ENCODE measurements at regions not wholly inside any gene's neighbourhood (a gene's known extent, or its start where the extent isn't known, plus 50 kb on each side); places are given as distances from the start of the nearest gene placed in this dataset.

GRCh38 chr5:157993201-157993600 lies 134.3 kb upstream of the CLINT1 start:
- no peak for DNase-seq (ENCODE audit: low read depth)
- no peak overlapping the region for H3K4me3 ChIP-seq (ENCODE audit: low read depth, low read length)
- no peak for TF ChIP-seq CTCF (IDR thresholded peaks at IDR 0.05; ENCODE audit: low read depth, low read length, missing control alignments)

- no peak for TF ChIP-seq CTCF (IDR thresholded peaks at IDR 0.05; ENCODE audit: low read depth, low read length, missing control alignments)
These were observed 131.7 kb upstream of the CLINT1 start for GRCh38 chr5:157990583-157991181.

GRCh38 chr5:157989296-157989695 lies 130.4 kb upstream of the CLINT1 start:
- no peak overlapping the region for H3K4me3 ChIP-seq (ENCODE audit: low read depth, low read length)
- TF ChIP-seq CTCF (IDR thresholded peaks at IDR 0.05; ENCODE audit: low read depth, low read length, missing control alignments), result no peak
- DNase-seq (ENCODE audit: low read depth), result no peak

More at GRCh38 chr5:157990583-157991181, 131.7 kb upstream of the CLINT1 start:
- no peak for DNase-seq (ENCODE audit: low read depth)
- no peak overlapping the region for H3K4me3 ChIP-seq (ENCODE audit: low read depth, low read length)

GRCh38 chr5:157987259-157987658 lies 128.3 kb upstream of the CLINT1 start:
- no peak for DNase-seq (ENCODE audit: low read depth)

GRCh38 chr5:157986431-157986990 lies 127.6 kb upstream of the CLINT1 start:
- DNase-seq (ENCODE audit: low read depth), result no peak
- no peak overlapping the region for H3K4me3 ChIP-seq (ENCODE audit: low read depth, low read length)
- no peak for TF ChIP-seq CTCF (IDR thresholded peaks at IDR 0.05; ENCODE audit: low read depth, low read length, missing control alignments)

More at GRCh38 chr5:157987259-157987658, 128.3 kb upstream of the CLINT1 start:
- H3K4me3 ChIP-seq (ENCODE audit: low read depth, low read length), result no peak overlapping the region
- no peak for TF ChIP-seq CTCF (IDR thresholded peaks at IDR 0.05; ENCODE audit: low read depth, low read length, missing control alignments)

- no peak for TF ChIP-seq CTCF (IDR thresholded peaks at IDR 0.05; ENCODE audit: low read depth, low read length, missing control alignments)
- no peak for DNase-seq (ENCODE audit: low read depth)
- H3K4me3 ChIP-seq (ENCODE audit: low read depth, low read length), result no peak overlapping the region
These were observed 125.7 kb upstream of the CLINT1 start for GRCh38 chr5:157984611-157985010.

Data from GM12864 (cell line).